IMR-90 (cell line): ENCODE measurements at regions not wholly inside any gene's neighbourhood (a gene's known extent, or its start where the extent isn't known, plus 50 kb on each side); places are given as distances from the start of the nearest gene placed in this dataset.

Experiments
- ATAC-seq: fragments of 200-7000 bp; cut with Tn5 transposase; 2 replicates; pipeline ENCODE4 v1.9.1; 2020; ENCODE audit warnings: low read depth, mild to moderate bottlenecking, moderate library complexity
- BruUV-seq: library from RNA; stranded (reverse); fragments of 400-500 nt; replicated peaks from 2 replicates; lab custom pipeline; 2021; lab: Mats Ljungman, UMichigan
- CTCF ChIA-PET: fragments of 300-600 bp; formaldehyde crosslinking; extraction: SDS; loops from one replicate; lab custom pipeline; 2021; ENCODE audit warnings: antibody characterized with exemption; lab: Yijun Ruan, JAX
- POLR2A ChIA-PET: fragments of 300-600 bp; sonication (Branson Sonifier 250); formaldehyde crosslinking; loops from one replicate; lab custom pipeline; 2022; ENCODE audit warnings: antibody characterized with exemption; ENCODE audit not compliant: unreplicated experiment; lab: Charles Lee
- DNase-seq: peaks from one replicate; pipeline ENCODE4 v3.0.0; 2013
- H2AFZ ChIP-seq: replicated peaks from 2 replicates; pipeline ENCODE3; 2013; ENCODE audit warnings: low read length, mild to moderate bottlenecking; ENCODE audit not compliant: poor library complexity
- H2AK5ac ChIP-seq: 2 replicates; pipeline ENCODE4 v1.6.1; 2013; ENCODE audit warnings: low read depth, low read length, inconsistent platforms
- H2AK9ac ChIP-seq: replicated peaks from 2 replicates; pipeline ENCODE3; 2013; ENCODE audit warnings: mild to moderate bottlenecking, low read depth, low read length, moderate library complexity; ENCODE audit not compliant: poor library complexity
- H2BK120ac ChIP-seq: 2 replicates; pipeline ENCODE4 v1.6.1; 2013; ENCODE audit warnings: low read depth, low read length, inconsistent platforms
- H2BK15ac ChIP-seq: 3 replicates; pipeline ENCODE4 v1.6.1; 2013; ENCODE audit warnings: low read depth, low read length, inconsistent platforms
- H2BK20ac ChIP-seq: 2 replicates; pipeline ENCODE4 v1.6.1; 2013; ENCODE audit warnings: low read depth, mild to moderate bottlenecking, inconsistent platforms, low read length, moderate library complexity
- H2BK5ac ChIP-seq: 2 replicates; pipeline ENCODE4 v1.6.1; 2013; ENCODE audit warnings: mild to moderate bottlenecking, low read depth, low read length, inconsistent platforms; ENCODE audit not compliant: poor library complexity, severe bottlenecking
- H3K14ac ChIP-seq: replicated peaks from 2 replicates; pipeline ENCODE4 v1.6.1; 2013; ENCODE audit warnings: low read depth, low read length, inconsistent platforms
- H3K18ac ChIP-seq: 2 replicates; pipeline ENCODE4 v1.6.1; 2013; ENCODE audit warnings: low read depth, low read length, control low read depth
- H3K23ac ChIP-seq: 2 replicates; pipeline ENCODE4 v1.6.1; 2013; ENCODE audit warnings: low read depth, low read length, inconsistent platforms
- H3K27ac ChIP-seq: 2 replicates; pipeline ENCODE4 v1.5.1; 2013; ENCODE audit warnings: mild to moderate bottlenecking, control low read depth, low read length; ENCODE audit not compliant: insufficient read depth
- H3K27me3 ChIP-seq: 2 replicates; pipeline ENCODE4 v1.6.1; 2013; ENCODE audit warnings: low read length; ENCODE audit not compliant: control insufficient read depth, insufficient read depth
- H3K36me3 ChIP-seq: 2 replicates; pipeline ENCODE4 v1.6.1; 2013; ENCODE audit warnings: low read length, mixed read lengths; ENCODE audit not compliant: control insufficient read depth, insufficient read depth
- H3K4ac ChIP-seq: 2 replicates; pipeline ENCODE4 v1.6.1; 2013; ENCODE audit warnings: low read depth, low read length, inconsistent platforms
- H3K4me1 ChIP-seq: 2 replicates; pipeline ENCODE4 v1.6.1; 2013; ENCODE audit warnings: low read length, mixed read lengths; ENCODE audit not compliant: control insufficient read depth, insufficient read depth
- H3K4me2 ChIP-seq: 2 replicates; pipeline ENCODE4 v1.6.1; 2013; ENCODE audit warnings: low read depth, mild to moderate bottlenecking, control low read depth, low read length, moderate library complexity
- H3K4me3 ChIP-seq: 2 replicates; pipeline ENCODE4 v1.5.1; 2013; ENCODE audit warnings: low read depth, mild to moderate bottlenecking, control low read depth, low read length, moderate library complexity; ENCODE audit not compliant: insufficient read depth
- H3K56ac ChIP-seq: 2 replicates; pipeline ENCODE4 v1.6.1; 2013; ENCODE audit warnings: low read length, inconsistent platforms; ENCODE audit not compliant: insufficient read depth; ENCODE audit errors: extremely low read depth
- H3K79me1 ChIP-seq, 2 experiments: 2 replicates each; pipeline ENCODE4 v1.6.1; 2013; ENCODE audit warnings: low read length in 2 of 2, inconsistent platforms in 1 of 2, low read depth in 1 of 2
- H3K9ac ChIP-seq: 2 replicates; pipeline ENCODE4 v1.6.1; 2013; ENCODE audit warnings: low read depth, low read length, control low read depth
- H3K9me1 ChIP-seq: 2 replicates; pipeline ENCODE4 v1.6.1; 2013; ENCODE audit warnings: low read length, inconsistent platforms; ENCODE audit not compliant: insufficient read depth
- H3K9me3 ChIP-seq: 2 replicates; pipeline ENCODE4 v1.6.1; 2013; ENCODE audit warnings: low read length; ENCODE audit not compliant: control insufficient read depth, insufficient read depth
- H4K20me1 ChIP-seq: 2 replicates; pipeline ENCODE4 v1.6.1; 2013; ENCODE audit warnings: low read length, inconsistent platforms; ENCODE audit not compliant: insufficient read depth
- H4K5ac ChIP-seq: 2 replicates; pipeline ENCODE4 v1.6.1; 2013; ENCODE audit warnings: mild to moderate bottlenecking, low read depth, low read length, control low read depth
- H4K8ac ChIP-seq, 2 experiments: 2 replicates each; pipeline ENCODE4 v1.6.1; 2013; ENCODE audit warnings: low read depth in 2 of 2, low read length in 2 of 2, control low read depth in 1 of 2, inconsistent platforms in 1 of 2
- H4K91ac ChIP-seq: 2 replicates; pipeline ENCODE4 v1.6.1; 2013; ENCODE audit warnings: low read depth, low read length, inconsistent platforms; ENCODE audit not compliant: insufficient read depth
- CEBPB ChIP-seq: IDR thresholded peaks from 2 replicates; pipeline ENCODE4 v1.6.1; 2012; ENCODE audit warnings: low read depth, low read length, improper control_type of control experiment
- CHD1 ChIP-seq: IDR thresholded peaks from 2 replicates; pipeline ENCODE4 v1.6.1; 2012; ENCODE audit warnings: low read depth, low read length, improper control_type of control experiment
- NFE2L2 ChIP-seq: fragments of 150-350 bp; IDR thresholded peaks from 2 replicates; pipeline ENCODE4 v1.6.1; 2016; ENCODE audit warnings: low read depth, mild to moderate bottlenecking, low read length
- POLR2A ChIP-seq: IDR thresholded peaks from 2 replicates; pipeline ENCODE4 v1.6.1; 2012; ENCODE audit warnings: mild to moderate bottlenecking, low read depth, low read length
- RAD21 ChIP-seq: IDR thresholded peaks from 2 replicates; pipeline ENCODE4 v1.6.1; 2012; ENCODE audit warnings: low read length, improper control_type of control experiment
- RFX5 ChIP-seq: IDR thresholded peaks from 2 replicates; pipeline ENCODE4 v1.8.0; 2012; ENCODE audit warnings: low read depth, mild to moderate bottlenecking, low read length, moderate library complexity
- SMC3 ChIP-seq: fragments of 150-350 bp; IDR thresholded peaks from 2 replicates; pipeline ENCODE4 v1.6.1; 2016; ENCODE audit warnings: low read depth, mild to moderate bottlenecking, antibody characterized with exemption, low read length, moderate library complexity
- dilution Hi-C: fragments of 300-500 bp; cut with HindIII; formaldehyde crosslinking; loops from one replicate; pipeline ENCODE4 v1.14.3; 2018; ENCODE audit warnings: low sequenced_read_pairs; ENCODE audit not compliant: unreplicated experiment
- in situ Hi-C: fragments of 300-500 bp; cut with MboI; formaldehyde crosslinking; loops from 3 replicates; pipeline ENCODE4 v1.14.3; 2019; ENCODE audit warnings: low sequenced_read_pairs, inconsistent platforms, mixed read lengths
- intact Hi-C: fragments of 100-400 bp; cut with micrococcal nuclease; formaldehyde crosslinking; loops from 2 replicates; pipeline ENCODE4 v1.10.0; 2022
- TF ChIP-seq, protein P1 (sequence below): fragments of 150-350 bp; IDR thresholded peaks from 2 replicates; pipeline ENCODE4 v1.6.1; 2017; ENCODE audit warnings: mild to moderate bottlenecking, antibody characterized with exemption, low read length, low read depth
- TF ChIP-seq, protein P2 (sequence below): conservative IDR thresholded peaks from 2 replicates; pipeline ENCODE4 v1.5.1; 2012; ENCODE audit warnings: mild to moderate bottlenecking, low read depth, low read length, improper control_type of control experiment

DNA sequence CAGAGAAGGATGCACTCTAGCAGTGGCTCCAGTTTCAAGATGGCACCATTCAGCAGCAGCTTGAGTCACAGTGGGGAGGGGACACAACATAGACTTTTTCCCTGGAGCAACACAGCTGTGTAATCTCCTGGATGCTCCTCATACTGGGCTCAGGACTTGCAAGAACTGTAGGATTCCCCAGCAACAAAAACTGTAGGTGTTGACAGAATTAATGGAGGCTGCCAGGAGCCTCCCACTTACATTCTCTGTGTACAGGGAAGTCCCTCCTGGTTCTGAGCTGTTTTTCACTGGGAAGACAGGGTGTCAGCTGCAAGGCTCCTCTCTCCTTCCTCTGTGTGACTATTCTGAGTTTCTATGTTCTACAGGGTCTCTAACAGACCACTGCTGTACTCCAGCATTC is 217.9 kb downstream of the KIF21A start:
- Histone ChIP-seq H3K79me1 (no peaks in the 10 kb centered on the region), H4K91ac (no peak overlapping the region), H3K4me2 (no peak overlapping the region), H3K56ac (no peak overlapping the region), H4K20me1 (no peaks in the 10 kb centered on the region), H3K4me3 (no peak overlapping the region), H3K9ac (no peak overlapping the region), H3K14ac (no peak overlapping the region), H3K36me3 (no peaks in the 10 kb centered on the region), H2BK120ac (no peak overlapping the region), H3K27ac (no peak overlapping the region), H4K8ac (no peak overlapping the region), H3K18ac (no peak overlapping the region), H2BK15ac (no peak overlapping the region), H3K4ac (no peak overlapping the region), H2AK5ac (no peak overlapping the region), H2BK5ac (no peak overlapping the region), H2AFZ (no peak overlapping the region), H3K23ac (no peak overlapping the region), H3K9me1 (no peaks in the 10 kb centered on the region), H2AK9ac (no peak overlapping the region), H3K4me1 (no peaks in the 10 kb centered on the region), H2BK20ac (no peak overlapping the region), H3K27me3 (no peaks in the 10 kb centered on the region), H3K9me3 (peaks cover 14% of the 10 kb centered on the region), H4K5ac (no peak overlapping the region)
- dilution Hi-C loops, result no loop called here
- no TSS peak for BruUV-seq
- no peak for DNase-seq
- intact Hi-C loops, result no loop called here
- CTCF ChIA-PET, result no interaction called here
- POLR2A ChIA-PET, result no interaction called here
- in situ Hi-C loops, result no loop called here
- TF ChIP-seq SMC3 (no peak), CEBPB (no peak), POLR2A (no peak), NFE2L2 (no peak), RAD21 (no peak), CHD1 (no peak), RFX5 (no peak)
- TF ChIP-seq, protein P1, sequence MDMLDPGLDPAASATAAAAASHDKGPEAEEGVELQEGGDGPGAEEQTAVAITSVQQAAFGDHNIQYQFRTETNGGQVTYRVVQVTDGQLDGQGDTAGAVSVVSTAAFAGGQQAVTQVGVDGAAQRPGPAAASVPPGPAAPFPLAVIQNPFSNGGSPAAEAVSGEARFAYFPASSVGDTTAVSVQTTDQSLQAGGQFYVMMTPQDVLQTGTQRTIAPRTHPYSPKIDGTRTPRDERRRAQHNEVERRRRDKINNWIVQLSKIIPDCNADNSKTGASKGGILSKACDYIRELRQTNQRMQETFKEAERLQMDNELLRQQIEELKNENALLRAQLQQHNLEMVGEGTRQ, result no peak
- TF ChIP-seq, protein P2, sequence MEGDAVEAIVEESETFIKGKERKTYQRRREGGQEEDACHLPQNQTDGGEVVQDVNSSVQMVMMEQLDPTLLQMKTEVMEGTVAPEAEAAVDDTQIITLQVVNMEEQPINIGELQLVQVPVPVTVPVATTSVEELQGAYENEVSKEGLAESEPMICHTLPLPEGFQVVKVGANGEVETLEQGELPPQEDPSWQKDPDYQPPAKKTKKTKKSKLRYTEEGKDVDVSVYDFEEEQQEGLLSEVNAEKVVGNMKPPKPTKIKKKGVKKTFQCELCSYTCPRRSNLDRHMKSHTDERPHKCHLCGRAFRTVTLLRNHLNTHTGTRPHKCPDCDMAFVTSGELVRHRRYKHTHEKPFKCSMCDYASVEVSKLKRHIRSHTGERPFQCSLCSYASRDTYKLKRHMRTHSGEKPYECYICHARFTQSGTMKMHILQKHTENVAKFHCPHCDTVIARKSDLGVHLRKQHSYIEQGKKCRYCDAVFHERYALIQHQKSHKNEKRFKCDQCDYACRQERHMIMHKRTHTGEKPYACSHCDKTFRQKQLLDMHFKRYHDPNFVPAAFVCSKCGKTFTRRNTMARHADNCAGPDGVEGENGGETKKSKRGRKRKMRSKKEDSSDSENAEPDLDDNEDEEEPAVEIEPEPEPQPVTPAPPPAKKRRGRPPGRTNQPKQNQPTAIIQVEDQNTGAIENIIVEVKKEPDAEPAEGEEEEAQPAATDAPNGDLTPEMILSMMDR, result no peak
- ATAC-seq, result no peak
